Trophoblast cell (in vitro differentiated cells and primary cell): ENCODE measurements at regions not wholly inside any gene's neighbourhood (a gene's known extent, or its start where the extent isn't known, plus 50 kb on each side); places are given as distances from the start of the nearest gene placed in this dataset.
A peak's percentile ranks its signal among the peaks of the same experiment; 100 is the strongest.
"Not testable (repeated sequence)": the region's sequence is repeated elsewhere in the genome, so short reads cannot be mapped to it uniquely, and the experiment has no call there.

Experiments
- DNase-seq, 2 donors: peaks; one replicate each; pipeline ENCODE4 v3.0.0-alpha.2; 2016
- H2AFZ ChIP-seq: 2 replicates; pipeline ENCODE4 v1.6.1; 2013; ENCODE audit warnings: low read length, moderate library complexity, mild to moderate bottlenecking; ENCODE audit not compliant: insufficient read depth, poor library complexity
- H2AK5ac ChIP-seq: 2 replicates; pipeline ENCODE4 v1.6.1; 2013; ENCODE audit warnings: mild to moderate bottlenecking, low read length
- H2BK120ac ChIP-seq: 2 replicates; pipeline ENCODE4 v1.6.1; 2013; ENCODE audit warnings: low read length, mild to moderate bottlenecking, moderate library complexity; ENCODE audit not compliant: insufficient read depth, poor library complexity
- H2BK12ac ChIP-seq: 2 replicates; pipeline ENCODE4 v1.6.1; 2013; ENCODE audit warnings: mild to moderate bottlenecking, low read length, moderate library complexity
- H2BK5ac ChIP-seq: 2 replicates; pipeline ENCODE4 v1.6.1; 2013; ENCODE audit warnings: low read length, low read depth, moderate library complexity, mild to moderate bottlenecking; ENCODE audit not compliant: poor library complexity
- H3K14ac ChIP-seq: 2 replicates; pipeline ENCODE4 v1.6.1; 2013; ENCODE audit warnings: mild to moderate bottlenecking, low read length
- H3K18ac ChIP-seq: 2 replicates; pipeline ENCODE4 v1.6.1; 2013; ENCODE audit warnings: mild to moderate bottlenecking, low read length
- H3K23ac ChIP-seq: 2 replicates; pipeline ENCODE4 v1.6.1; 2013; ENCODE audit warnings: low read length
- H3K27ac ChIP-seq: 2 replicates; pipeline ENCODE4 v1.5.1; 2013; ENCODE audit warnings: low read depth, mild to moderate bottlenecking, inconsistent platforms, low read length, moderate library complexity
- H3K27me3 ChIP-seq: 2 replicates; pipeline ENCODE4 v1.6.1; 2013; ENCODE audit warnings: inconsistent platforms, mild to moderate bottlenecking, low read length, moderate library complexity; ENCODE audit not compliant: insufficient read depth
- H3K36me3 ChIP-seq, 2 experiments: 1 replicate in 1 of 2; 2 replicates in 1 of 2; pipeline ENCODE4 v1.6.1; 2013; ENCODE audit warnings: low read length in 2 of 2, mild to moderate bottlenecking in 2 of 2, moderate library complexity in 1 of 2; ENCODE audit not compliant: insufficient read depth in 2 of 2, control insufficient read depth in 1 of 2
- H3K4ac ChIP-seq: 2 replicates; pipeline ENCODE4 v1.6.1; 2013; ENCODE audit warnings: low read depth, mild to moderate bottlenecking, low read length, moderate library complexity
- H3K4me1 ChIP-seq, 2 experiments: 1 replicate in 1 of 2; 2 replicates in 1 of 2; pipeline ENCODE4 v1.6.1; 2013; ENCODE audit warnings: low read length in 2 of 2, mild to moderate bottlenecking in 2 of 2, moderate library complexity in 1 of 2; ENCODE audit not compliant: insufficient read depth in 2 of 2, control insufficient read depth in 1 of 2
- H3K4me2 ChIP-seq: 2 replicates; pipeline ENCODE4 v1.6.1; 2013; ENCODE audit warnings: inconsistent platforms, mild to moderate bottlenecking, low read length, moderate library complexity
- H3K4me3 ChIP-seq: 2 replicates; pipeline ENCODE4 v1.5.1; 2013; ENCODE audit warnings: mild to moderate bottlenecking, low read depth, low read length, inconsistent platforms
- H3K79me1 ChIP-seq: one replicate; pipeline ENCODE4 v1.6.1; 2013; ENCODE audit warnings: low read length
- H3K79me2 ChIP-seq: 2 replicates; pipeline ENCODE4 v1.6.1; 2013; ENCODE audit warnings: low read length, mild to moderate bottlenecking; ENCODE audit not compliant: control insufficient read depth, insufficient read depth, poor library complexity
- H3K9ac ChIP-seq: 2 replicates; pipeline ENCODE4 v1.6.1; 2013; ENCODE audit warnings: mild to moderate bottlenecking, low read length
- H3K9me3 ChIP-seq: 2 replicates; pipeline ENCODE4 v1.6.1; 2013; ENCODE audit warnings: low read depth, mild to moderate bottlenecking, control low read depth, inconsistent platforms, low read length; ENCODE audit not compliant: insufficient read depth
- H4K12ac ChIP-seq: 2 replicates; pipeline ENCODE4 v1.6.1; 2013; ENCODE audit warnings: low read depth, mild to moderate bottlenecking, low read length, moderate library complexity
- H4K8ac ChIP-seq: 2 replicates; pipeline ENCODE4 v1.6.1; 2013; ENCODE audit warnings: low read depth, mild to moderate bottlenecking, low read length, moderate library complexity
- H4K91ac ChIP-seq: one replicate; pipeline ENCODE4 v1.6.1; 2013; ENCODE audit warnings: low read depth, mild to moderate bottlenecking, low read length, moderate library complexity
- WGBS: extraction: QIAGEN DNeasy Blood & Tissue Kit; methylation state at CpG from one replicate; pipeline ENCODE4 v1.1.7; 2013; ENCODE audit warnings: missing lambda C conversion rate; ENCODE audit not compliant: insufficient read length, insufficient coverage; ENCODE audit errors: extremely low coverage; 5-methylcytosine and 5-hydroxymethylcytosine counted together

- not testable (repeated sequence) for H4K91ac ChIP-seq, H2BK5ac ChIP-seq, H3K14ac ChIP-seq, H4K12ac ChIP-seq, H3K4me2 ChIP-seq, H2BK12ac ChIP-seq, H3K27me3 ChIP-seq, H3K4me3 ChIP-seq, H3K79me2 ChIP-seq, H2AK5ac ChIP-seq, H3K9ac ChIP-seq, H2AFZ ChIP-seq, H4K8ac ChIP-seq, DNase-seq, H3K27ac ChIP-seq, H3K18ac ChIP-seq, H3K4ac ChIP-seq, H2BK120ac ChIP-seq, H3K4me1 ChIP-seq, H3K36me3 ChIP-seq, H3K23ac ChIP-seq, H3K79me1 ChIP-seq, H3K9me3 ChIP-seq
- WGBS: no CpG with 5 or more reads among the region's 21 CpGs
Measured at GRCh38 chr7:150035769-150036168, 162.0 kb downstream of the ATP6V0E2 start.

GRCh38 chr7:150039061-150039460, 165.3 kb downstream of the ATP6V0E2 start:
- not testable (repeated sequence) for H3K9ac ChIP-seq

GRCh38 chr7:150042281-150042680, 168.5 kb downstream of the ATP6V0E2 start:
- not testable (repeated sequence) for H2BK5ac ChIP-seq, H3K4me3 ChIP-seq, H3K79me2 ChIP-seq, H3K27ac ChIP-seq, H3K36me3 ChIP-seq, H3K79me1 ChIP-seq, H4K8ac ChIP-seq, H4K12ac ChIP-seq, H3K4me2 ChIP-seq, H4K91ac ChIP-seq, H3K27me3 ChIP-seq, H3K4me1 ChIP-seq, H2AFZ ChIP-seq, H3K9ac ChIP-seq, H3K14ac ChIP-seq, H3K4ac ChIP-seq, H2BK120ac ChIP-seq, H2AK5ac ChIP-seq, H2BK12ac ChIP-seq, H3K9me3 ChIP-seq, H3K18ac ChIP-seq, H3K23ac ChIP-seq, DNase-seq
- WGBS: no CpG with 5 or more reads among the region's 20 CpGs

More at GRCh38 chr7:150039061-150039460, 165.3 kb downstream of the ATP6V0E2 start:
- H3K79me2 ChIP-seq, H4K91ac ChIP-seq, H2BK120ac ChIP-seq, H3K27ac ChIP-seq, H2AK5ac ChIP-seq, H4K8ac ChIP-seq, H3K4me1 ChIP-seq, H3K4me2 ChIP-seq, H3K4me3 ChIP-seq, H3K18ac ChIP-seq, H3K14ac ChIP-seq, H2AFZ ChIP-seq, H3K36me3 ChIP-seq, H3K27me3 ChIP-seq, H2BK12ac ChIP-seq, H4K12ac ChIP-seq, H3K79me1 ChIP-seq, H3K23ac ChIP-seq, DNase-seq, H2BK5ac ChIP-seq, H3K9me3 ChIP-seq, H3K4ac ChIP-seq: not testable (repeated sequence)
- WGBS: no CpG with 5 or more reads among the region's 16 CpGs

- not testable (repeated sequence) for H3K23ac ChIP-seq, H3K4ac ChIP-seq, H3K27ac ChIP-seq, H2BK12ac ChIP-seq, H3K79me2 ChIP-seq, H2BK120ac ChIP-seq, H4K8ac ChIP-seq, H3K9ac ChIP-seq, H4K12ac ChIP-seq, H3K4me1 ChIP-seq, H3K27me3 ChIP-seq, H3K14ac ChIP-seq, H3K36me3 ChIP-seq, H2AFZ ChIP-seq, H3K9me3 ChIP-seq, H3K79me1 ChIP-seq, H3K18ac ChIP-seq, H3K4me3 ChIP-seq, H3K4me2 ChIP-seq, H2AK5ac ChIP-seq, H4K91ac ChIP-seq, H2BK5ac ChIP-seq
- no CpG with 5 or more reads among the region's 7 CpGs for WGBS
- peak; percentile 25 to 51 for DNase-seq
Measured at GRCh38 chr7:150044771-150045170, 171.0 kb downstream of the ATP6V0E2 start.
